ENCODE measurements at regions not wholly inside any gene's neighbourhood (a gene's known extent, or its start where the extent isn't known, plus 50 kb on each side); places are given as distances from the start of the nearest gene placed in this dataset.

GRCh38 chr13:67438465-67438864, 208.3 kb upstream of the PCDH9 start:
- TF ChIP-seq CTCF (IDR thresholded peaks at IDR 0.05) (no peak), POLR2A (IDR thresholded peaks at IDR 0.05) (no peak), EP300 (IDR thresholded peaks at IDR 0.05) (no peak), POLR2AphosphoS5 (IDR thresholded peaks at IDR 0.05) (no peak)

Measured in upper lobe of left lung (tissue), 4 donors.